CD14-positive monocyte (primary cell): ENCODE measurements at regions not wholly inside any gene's neighbourhood (a gene's known extent, or its start where the extent isn't known, plus 50 kb on each side); places are given as distances from the start of the nearest gene placed in this dataset.

Experiments
- DNase-seq, 3 donors: peaks; one replicate each; pipeline ENCODE4 v3.0.0-alpha.2; 2011 to 2022
- H2AFZ ChIP-seq: 2 replicates; pipeline ENCODE4 v1.6.0; 2012; ENCODE audit warnings: mild to moderate bottlenecking, low read depth, low read length, inconsistent platforms; ENCODE audit not compliant: insufficient read depth, poor library complexity, severe bottlenecking
- H3K27ac ChIP-seq, 2 donors: 1 replicate in 1 of 2; 2 replicates in 1 of 2; pipeline ENCODE4 v1.5.1; 2012 to 2013; ENCODE audit warnings: low read length in 2 of 2, control low read depth in 1 of 2, inconsistent platforms in 1 of 2, low read depth in 1 of 2, mild to moderate bottlenecking in 1 of 2
- H3K27me3 ChIP-seq, 2 donors: one replicate each; pipeline versions ENCODE4 v1.6.0 to v1.6.1; 2011 to 2013; ENCODE audit warnings: low read length in 2 of 2; ENCODE audit not compliant: control insufficient read depth in 2 of 2, insufficient read depth in 2 of 2
- H3K36me3 ChIP-seq, 2 donors: replicated peaks in 1 of 2; 1 replicate in 1 of 2; 2 replicates in 1 of 2; pipeline versions ENCODE4 v1.5.1 to v1.6.1; 2012 to 2013; ENCODE audit warnings: low read length in 2 of 2, control low read depth in 1 of 2, inconsistent platforms in 1 of 2, mild to moderate bottlenecking in 1 of 2; ENCODE audit not compliant: insufficient read depth in 2 of 2, control insufficient read depth in 1 of 2
- H3K4me1 ChIP-seq, 2 donors: 1 replicate in 1 of 2; 2 replicates in 1 of 2; pipeline versions ENCODE4 v1.5.1 to v1.6.1; 2012 to 2013; ENCODE audit warnings: low read length in 2 of 2, control low read depth in 1 of 2, inconsistent platforms in 1 of 2, mild to moderate bottlenecking in 1 of 2, moderate library complexity in 1 of 2; ENCODE audit not compliant: insufficient read depth in 2 of 2, control insufficient read depth in 1 of 2
- H3K4me2 ChIP-seq: replicated peaks from 2 replicates; pipeline ENCODE3; 2012; ENCODE audit warnings: low read length, moderate library complexity, mild to moderate bottlenecking; ENCODE audit not compliant: poor library complexity, severe bottlenecking; ENCODE audit errors: extremely low read depth
- H3K4me3 ChIP-seq, 3 experiments: fragments of 200-600 bp in 1 of 3; sonication (generic) in 1 of 3; replicated peaks in 1 of 3; 1 replicate in 2 of 3; 2 replicates in 1 of 3; pipeline ENCODE4 v1.5.1; 2011 to 2013; ENCODE audit warnings: low read length in 3 of 3, mild to moderate bottlenecking in 3 of 3, control low read depth in 2 of 3, low read depth in 2 of 3, inconsistent platforms in 1 of 3, moderate library complexity in 1 of 3
- H3K79me2 ChIP-seq: 2 replicates; pipeline ENCODE4 v1.6.0; 2012; ENCODE audit warnings: mild to moderate bottlenecking, control low read depth, inconsistent platforms, low read length, moderate library complexity; ENCODE audit not compliant: insufficient read depth
- H3K9ac ChIP-seq: 2 replicates; pipeline ENCODE4 v1.6.0; 2017; ENCODE audit warnings: low read length, mild to moderate bottlenecking; ENCODE audit not compliant: insufficient read depth, poor library complexity, severe bottlenecking
- H3K9me3 ChIP-seq, 2 donors: replicated peaks in 1 of 2; 1 replicate in 1 of 2; 2 replicates in 1 of 2; pipeline versions ENCODE4 v1.5.1 to v1.6.1; 2012 to 2013; ENCODE audit warnings: low read length in 2 of 2, control low read depth in 1 of 2; ENCODE audit not compliant: control insufficient read depth in 1 of 2, insufficient read depth in 1 of 2
- H4K20me1 ChIP-seq: 2 replicates; pipeline ENCODE4 v1.6.0; 2012; ENCODE audit warnings: mild to moderate bottlenecking, low read length, control low read depth, moderate library complexity; ENCODE audit not compliant: insufficient read depth
- H3K27ac Mint-ChIP-seq, 7 donors: one replicate each; pipeline ENCODE4 v1.8.0; 2020; ENCODE audit warnings: mild to moderate bottlenecking in 7 of 7, mixed read lengths in 7 of 7, moderate library complexity in 6 of 7, inconsistent platforms in 2 of 7
- H3K27me3 Mint-ChIP-seq, 3 donors: one replicate each; pipeline ENCODE4 v1.8.0; 2021 to 2022; ENCODE audit warnings: low read depth in 3 of 3, mild to moderate bottlenecking in 3 of 3, mixed read lengths in 3 of 3, moderate library complexity in 3 of 3, inconsistent platforms in 1 of 3
- H3K36me3 Mint-ChIP-seq, 2 donors: one replicate each; pipeline ENCODE4 v1.8.0; 2020; ENCODE audit warnings: mixed read lengths in 2 of 2, inconsistent platforms in 1 of 2, mild to moderate bottlenecking in 1 of 2
- H3K4me1 Mint-ChIP-seq: one replicate; pipeline ENCODE4 v1.8.0; 2020; ENCODE audit warnings: mild to moderate bottlenecking, mixed read lengths
- H3K4me3 Mint-ChIP-seq, 2 donors: one replicate each; pipeline ENCODE4 v1.8.0; 2020; ENCODE audit warnings: mild to moderate bottlenecking in 2 of 2, mixed read lengths in 2 of 2, moderate library complexity in 1 of 2
- H3K9me3 Mint-ChIP-seq, 7 donors: one replicate each; pipeline ENCODE4 v1.8.0; 2020 to 2022; ENCODE audit warnings: mixed read lengths in 7 of 7, mild to moderate bottlenecking in 6 of 7, moderate library complexity in 6 of 7, inconsistent platforms in 2 of 7
- CTCF ChIP-seq: fragments of 200-600 bp; IDR thresholded peaks from one replicate; pipeline ENCODE4 v1.8.0; 2022; ENCODE audit warnings: antibody characterized with exemption, mild to moderate bottlenecking
- WGBS: methylation state at CpG from one replicate; pipeline ENCODE4 v1.1.5; 2013; ENCODE audit warnings: missing lambda C conversion rate; ENCODE audit not compliant: insufficient coverage; 5-methylcytosine and 5-hydroxymethylcytosine counted together
- intact Hi-C, 2 donors: fragments of 100-400 bp; cut with micrococcal nuclease; formaldehyde crosslinking; loops; one replicate each; pipeline versions ENCODE4 v1.15.0 to v1.15.1; 2023

GRCh38 chr3:17798000-17798399, 55.6 kb upstream of the TBC1D5 start:
- Mint-ChIP-seq H3K27me3 (peaks cover 0 to 2% (median 0%) of the 10 kb centered on the region in 3 donors), H3K36me3 (no peaks in the 10 kb centered on the region), H3K4me1 (peaks cover under 1% of the 10 kb centered on the region), H3K27ac (no peak overlapping the region), H3K9me3 (peaks cover 0 to 7% (median 3%) of the 10 kb centered on the region in 7 donors), H3K4me3 (no peak overlapping the region)
- no peak overlapping the region for H3K9ac ChIP-seq
- TF ChIP-seq CTCF, result no peak
- H3K4me1 ChIP-seq, result no peaks in the 10 kb centered on the region
- no peak overlapping the region for H2AFZ ChIP-seq
- intact Hi-C loops, result no loop called here
- no peaks in the 10 kb centered on the region for H4K20me1 ChIP-seq
- no peaks in the 10 kb centered on the region for H3K36me3 ChIP-seq
- H3K4me2 ChIP-seq, result no peak overlapping the region
- H3K4me3 ChIP-seq, result no peak overlapping the region
- no peak overlapping the region for H3K27ac ChIP-seq
- H3K27me3 ChIP-seq, result no peaks in the 10 kb centered on the region
- no peak for DNase-seq
- no peaks in the 10 kb centered on the region for H3K79me2 ChIP-seq
- H3K9me3 ChIP-seq, result peaks cover 6% of the 10 kb centered on the region in 2 donors

GRCh38 chr3:17795711-17796110, 53.3 kb upstream of the TBC1D5 start:
- intact Hi-C loops, result no loop called here
- H3K4me3 Mint-ChIP-seq, result no peak overlapping the region
- no peak for TF ChIP-seq CTCF
- Histone ChIP-seq H3K36me3 (no peaks in the 10 kb centered on the region), H3K79me2 (no peaks in the 10 kb centered on the region), H3K27ac (no peak overlapping the region), H3K9ac (no peak overlapping the region), H2AFZ (no peak overlapping the region), H3K4me1 (no peaks in the 10 kb centered on the region), H4K20me1 (no peaks in the 10 kb centered on the region), H3K9me3 (peaks cover 13 to 15% of the 10 kb centered on the region in 2 donors), H3K4me2 (no peak overlapping the region), H3K27me3 (no peaks in the 10 kb centered on the region), H3K4me3 (no peak overlapping the region)
- peaks cover 0 to 2% (median 0%) of the 10 kb centered on the region in 3 donors for H3K27me3 Mint-ChIP-seq
- H3K4me1 Mint-ChIP-seq, result no peaks in the 10 kb centered on the region
- no peaks in the 10 kb centered on the region for H3K36me3 Mint-ChIP-seq
- no peak for DNase-seq
- no peak overlapping the region for H3K27ac Mint-ChIP-seq
- WGBS, result 86% methylated on average over 1 of the region's 3 CpGs
- H3K9me3 Mint-ChIP-seq, result peaks cover 9 to 23% (median 14%) of the 10 kb centered on the region in 7 donors
